BJ (cell line): ENCODE measurements at regions not wholly inside any gene's neighbourhood (a gene's known extent, or its start where the extent isn't known, plus 50 kb on each side); places are given as distances from the start of the nearest gene placed in this dataset.

Source experiments
- CTCF ChIA-PET: fragments of 350-600 bp; formaldehyde crosslinking; extraction: SDS; loops from one replicate; lab custom pipeline; 2021; ENCODE audit warnings: antibody characterized with exemption, inconsistent platforms; lab: Yijun Ruan, JAX
- POLR2A ChIA-PET: fragments of 300-600 bp; sonication (Branson Sonifier 250); formaldehyde crosslinking; extraction: SDS; loops from one replicate; lab custom pipeline; 2021; ENCODE audit warnings: antibody characterized with exemption; lab: Charles Lee
- DNase-seq: peaks from one replicate; pipeline ENCODE4 v3.0.0-alpha.2; 2011; ENCODE audit warnings: low read depth
- H3K27me3 ChIP-seq: 2 replicates; pipeline ENCODE4 v1.6.0; 2011; ENCODE audit warnings: low read length; ENCODE audit not compliant: control insufficient read depth, insufficient read depth
- H3K36me3 ChIP-seq: 2 replicates; pipeline ENCODE4 v1.5.1; 2011; ENCODE audit warnings: low read length; ENCODE audit not compliant: control insufficient read depth, insufficient read depth
- H3K4me3 ChIP-seq: 2 replicates; pipeline ENCODE4 v1.5.1; 2011; ENCODE audit warnings: low read depth, mild to moderate bottlenecking, control low read depth, low read length
- CTCF ChIP-seq: IDR thresholded peaks from 2 replicates; pipeline ENCODE4 v1.5.1; 2011; ENCODE audit warnings: low read depth, mild to moderate bottlenecking, control low read depth, inconsistent platforms, low read length, moderate library complexity; ENCODE audit not compliant: insufficient read depth

GRCh38 chr5:99317136-99317535 lies 388.3 kb upstream of the CHD1 start:
- Histone ChIP-seq H3K36me3 (no peaks in the 10 kb centered on the region), H3K4me3 (no peak overlapping the region), H3K27me3 (no peaks in the 10 kb centered on the region)
- POLR2A ChIA-PET = no interaction called here
- DNase-seq = no peak
- TF ChIP-seq CTCF = no peak
- CTCF ChIA-PET = no interaction called here

GRCh38 chr5:99316484-99316883 lies 387.7 kb upstream of the CHD1 start:
- no peak for TF ChIP-seq CTCF
- H3K4me3 ChIP-seq = no peak overlapping the region
- no peaks in the 10 kb centered on the region for H3K27me3 ChIP-seq
- DNase-seq = no peak
- ChIA-PET CTCF (no interaction called here), POLR2A (no interaction called here)
- no peaks in the 10 kb centered on the region for H3K36me3 ChIP-seq

GRCh38 chr5:99315413-99316183 lies 386.8 kb upstream of the CHD1 start:
- Histone ChIP-seq H3K36me3 (no peaks in the 10 kb centered on the region), H3K4me3 (no peak overlapping the region), H3K27me3 (no peaks in the 10 kb centered on the region)
- ChIA-PET POLR2A (no interaction called here), CTCF (no interaction called here)
- TF ChIP-seq CTCF = no peak
- no peak for DNase-seq

GRCh38 chr5:99314721-99315120 lies 385.9 kb upstream of the CHD1 start:
- no peaks in the 10 kb centered on the region for H3K36me3 ChIP-seq
- DNase-seq = no peak
- H3K4me3 ChIP-seq = no peak overlapping the region
- TF ChIP-seq CTCF = no peak
- ChIA-PET POLR2A (no interaction called here), CTCF (no interaction called here)
- no peaks in the 10 kb centered on the region for H3K27me3 ChIP-seq

- Histone ChIP-seq H3K27me3 (no peaks in the 10 kb centered on the region), H3K4me3 (no peak overlapping the region), H3K36me3 (no peaks in the 10 kb centered on the region)
- no peak for TF ChIP-seq CTCF
- CTCF ChIA-PET = no interaction called here
- no peak for DNase-seq
- POLR2A ChIA-PET = no interaction called here
These were observed 379.3 kb upstream of the CHD1 start for GRCh38 chr5:99308131-99308530.
